HG03095 (cell line): ENCODE measurements at regions not wholly inside any gene's neighbourhood (a gene's known extent, or its start where the extent isn't known, plus 50 kb on each side); places are given as distances from the start of the nearest gene placed in this dataset.
"Not testable (repeated sequence)": the region's sequence is repeated elsewhere in the genome, so short reads cannot be mapped to it uniquely, and the experiment has no call there.

Experiments
- ATAC-seq: cut with Tn5 transposase; IDR thresholded peaks from one replicate; pipeline ENCODE4 v1.9.1; 2021; ENCODE audit warnings: moderate library complexity; ENCODE audit not compliant: unreplicated experiment

DNA sequence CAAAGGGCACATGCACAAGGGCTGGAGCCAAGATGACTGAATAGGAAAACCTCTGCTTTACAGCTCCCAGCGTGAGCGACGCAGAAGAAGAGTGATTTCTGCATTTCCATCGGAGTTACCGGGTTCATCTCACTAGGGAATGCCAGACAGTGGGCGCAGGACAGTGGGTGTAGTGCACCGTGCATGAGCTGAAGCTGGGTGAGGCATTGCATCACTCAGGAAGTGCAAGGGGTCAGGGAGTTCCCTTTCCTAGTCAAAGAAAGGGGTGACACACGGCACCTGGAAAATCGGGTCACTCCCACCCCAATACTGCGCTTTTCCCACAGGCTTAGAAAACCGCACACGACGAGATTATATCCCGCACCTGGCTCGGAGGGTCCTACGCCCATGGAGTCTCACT lies 64.5 kb upstream of the HTR1E start:
- not testable (repeated sequence) for ATAC-seq

- ATAC-seq, result no peak
Measured at GRCh38 chr6:86871681-86872080, 65.6 kb upstream of the HTR1E start.

- no peak for ATAC-seq
Measured at GRCh38 chr6:86869500-86869899, 67.8 kb upstream of the HTR1E start.

DNA sequence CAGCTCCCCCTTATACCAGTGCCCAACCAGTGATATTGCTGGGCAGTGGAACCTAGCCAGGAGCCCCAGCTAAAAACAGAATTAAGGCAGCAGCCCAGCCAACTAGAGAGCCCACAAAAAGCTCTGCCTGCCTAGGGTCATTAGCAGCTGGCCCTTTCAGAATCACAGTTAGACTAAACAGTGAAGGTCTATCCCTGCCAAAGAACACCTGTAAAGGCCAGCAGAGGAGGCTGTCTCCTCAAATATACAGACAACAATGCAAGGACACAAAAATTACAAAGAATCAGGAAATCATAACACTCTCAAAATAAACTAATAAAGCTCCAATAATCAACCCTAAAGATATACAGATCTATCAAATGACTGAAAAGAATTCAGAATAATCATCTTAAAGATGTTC lies 77.8 kb upstream of the HTR1E start:
- ATAC-seq, result no peak

DNA sequence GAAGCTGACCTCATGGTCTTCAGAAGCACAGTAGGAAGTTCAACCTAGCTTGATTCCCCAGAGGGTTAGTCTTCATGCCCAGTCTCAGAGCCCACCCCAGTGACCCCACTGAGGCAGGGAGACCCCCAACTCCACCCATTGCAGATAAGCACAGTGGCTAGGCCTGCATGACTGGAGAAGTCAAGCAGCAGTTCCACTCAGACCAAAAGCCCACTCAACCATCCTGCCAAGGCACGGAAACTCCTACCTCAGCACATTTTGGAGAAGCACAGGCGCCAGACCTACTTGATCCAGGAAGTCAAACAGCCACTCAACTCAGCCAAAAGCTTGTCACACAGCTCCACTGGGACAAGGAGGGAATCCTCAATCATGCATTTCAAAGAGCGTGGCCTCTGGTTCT lies 78.4 kb upstream of the HTR1E start:
- no peak for ATAC-seq

- ATAC-seq, result no peak
Measured at GRCh38 chr6:86857783-86858182, 79.5 kb upstream of the HTR1E start.

DNA sequence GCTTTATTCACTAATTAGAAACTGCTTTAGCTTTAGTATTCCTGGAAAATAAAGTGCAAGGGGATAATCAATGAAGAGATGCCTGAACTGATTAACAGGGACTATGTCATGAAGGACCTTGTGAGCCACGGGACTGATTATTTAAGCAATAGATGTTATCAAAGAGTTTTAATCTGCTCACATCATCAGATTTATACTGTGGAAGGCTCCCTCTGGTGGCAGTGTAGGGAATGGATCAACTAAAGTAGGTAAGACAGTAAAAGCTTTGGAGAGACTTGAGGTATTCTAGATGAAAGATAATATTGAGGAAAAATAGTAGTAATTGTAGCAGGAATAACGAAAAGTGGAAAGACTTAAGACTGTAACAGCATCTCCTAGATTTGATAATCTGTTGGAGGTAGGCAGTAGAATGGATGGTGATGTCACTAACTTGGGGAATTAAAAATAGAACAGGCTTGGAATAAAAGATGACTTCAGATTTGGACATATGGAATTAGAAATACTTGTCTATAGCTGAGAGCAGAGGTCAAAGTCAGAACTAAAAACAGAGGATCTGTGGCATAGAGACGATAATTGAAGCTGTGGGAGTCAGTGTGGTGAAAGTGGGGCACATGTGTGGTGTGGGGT lies 80.3 kb upstream of the HTR1E start:
- ATAC-seq, result no peak

GRCh38 chr6:86856379-86856778 lies 80.9 kb upstream of the HTR1E start:
- ATAC-seq, result no peak

DNA sequence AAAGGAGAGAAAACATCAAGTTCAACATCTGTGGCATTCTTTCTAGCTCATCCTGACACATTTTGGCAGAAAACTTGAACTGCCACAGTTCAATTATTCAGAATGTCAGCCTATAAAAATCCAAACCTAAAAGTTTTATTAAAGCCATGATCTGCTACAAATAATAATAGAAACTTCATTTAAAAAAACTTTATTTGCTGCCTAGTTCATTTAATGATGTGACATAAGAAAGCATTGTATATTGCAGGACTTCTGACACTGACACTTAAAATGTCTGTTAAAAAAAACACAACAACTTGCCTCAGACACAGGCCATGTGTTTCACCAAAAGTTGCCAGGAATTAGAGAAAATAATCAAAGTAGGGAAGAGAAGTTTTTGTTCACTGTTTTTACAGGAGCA lies 88.3 kb upstream of the HTR1E start:
- ATAC-seq, result no peak

GRCh38 chr6:86832686-86833085 lies 104.6 kb upstream of the HTR1E start:
- no peak for ATAC-seq

GRCh38 chr6:86825436-86825835 lies 111.9 kb upstream of the HTR1E start:
- no peak for ATAC-seq

DNA sequence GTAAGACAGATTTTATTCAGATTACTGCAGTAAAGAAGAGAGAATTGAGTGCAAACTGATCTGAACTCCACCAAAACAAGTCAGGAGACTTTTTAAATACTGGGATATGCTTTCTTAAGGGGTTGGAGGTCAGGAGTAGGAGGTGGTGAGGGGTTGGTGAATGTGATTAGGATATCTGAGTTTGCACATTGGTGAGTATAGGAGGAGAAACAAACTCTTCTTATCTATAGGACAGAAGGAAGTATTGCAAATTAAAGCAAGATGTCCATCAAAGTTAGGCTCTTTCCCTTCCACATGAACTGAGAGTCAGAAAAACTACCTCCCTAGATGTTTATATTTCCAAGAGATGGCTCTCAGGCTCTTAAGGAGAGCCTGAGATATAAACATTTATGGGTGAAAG lies 114.6 kb upstream of the HTR1E start:
- ATAC-seq, result no peak

DNA sequence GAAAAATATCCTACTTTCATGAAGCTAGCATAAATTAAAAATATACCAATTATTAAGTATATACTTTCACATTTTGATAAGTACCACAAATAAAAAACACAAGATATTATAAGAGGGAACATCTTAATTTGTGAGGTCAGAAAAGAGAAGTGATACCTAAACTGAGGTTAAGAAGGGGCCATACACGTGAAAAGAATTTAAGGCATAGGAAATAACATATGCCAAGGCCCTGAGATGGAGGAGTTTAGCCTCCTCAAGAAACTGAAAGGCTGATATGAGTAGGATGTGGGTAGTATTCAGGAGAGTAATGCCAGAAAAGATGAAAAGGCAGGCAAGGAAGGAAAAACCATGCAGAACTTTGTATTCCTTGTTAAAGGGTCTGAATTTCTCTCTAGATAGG lies 116.6 kb upstream of the HTR1E start:
- ATAC-seq, result no peak

- no peak for ATAC-seq
Measured at GRCh38 chr6:86793649-86794048, 143.7 kb upstream of the HTR1E start.

- ATAC-seq, result no peak
Measured at GRCh38 chr6:86791476-86791875, 145.9 kb upstream of the HTR1E start.

GRCh38 chr6:86789779-86790411 lies 147.4 kb upstream of the HTR1E start:
- ATAC-seq, result no peak

DNA sequence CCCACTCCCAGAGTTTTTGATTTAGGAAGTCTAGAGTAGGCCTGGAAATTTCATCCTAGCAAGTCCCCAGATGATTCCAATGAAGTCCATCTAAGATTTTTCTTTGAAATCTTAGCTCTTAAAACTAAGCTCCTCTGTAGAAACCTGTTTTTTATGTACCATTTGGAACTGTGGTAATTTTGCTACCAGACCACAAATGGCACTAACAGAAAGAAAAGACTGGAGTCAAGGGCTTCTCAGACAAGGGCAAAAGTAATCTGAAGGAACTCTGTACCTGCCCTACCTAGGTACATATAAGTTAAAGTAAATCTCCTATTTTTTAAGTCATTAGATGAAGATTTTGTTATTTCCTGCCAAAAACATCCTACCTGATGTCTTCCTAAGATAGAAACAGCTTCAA lies 155.0 kb upstream of the HTR1E start:
- ATAC-seq, result no peak

DNA sequence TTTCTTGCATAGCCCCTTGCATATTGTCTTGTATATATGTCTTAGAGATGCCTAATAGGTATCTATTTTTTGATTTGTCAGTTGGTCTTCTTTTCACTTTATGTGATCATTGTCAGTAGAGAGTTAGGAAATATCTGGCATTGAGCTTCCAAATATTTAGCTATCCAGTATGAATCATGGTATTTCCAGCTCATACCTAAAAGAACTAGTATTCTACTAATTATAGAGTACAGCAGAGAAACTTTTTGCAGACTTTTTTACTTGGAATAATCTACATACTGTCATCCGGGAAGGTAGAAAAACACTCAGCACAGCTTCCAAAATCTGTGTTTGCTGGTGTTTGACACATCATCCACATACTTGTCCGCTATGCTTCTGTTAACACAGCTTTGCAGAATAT lies 156.4 kb upstream of the HTR1E start:
- ATAC-seq, result no peak

DNA sequence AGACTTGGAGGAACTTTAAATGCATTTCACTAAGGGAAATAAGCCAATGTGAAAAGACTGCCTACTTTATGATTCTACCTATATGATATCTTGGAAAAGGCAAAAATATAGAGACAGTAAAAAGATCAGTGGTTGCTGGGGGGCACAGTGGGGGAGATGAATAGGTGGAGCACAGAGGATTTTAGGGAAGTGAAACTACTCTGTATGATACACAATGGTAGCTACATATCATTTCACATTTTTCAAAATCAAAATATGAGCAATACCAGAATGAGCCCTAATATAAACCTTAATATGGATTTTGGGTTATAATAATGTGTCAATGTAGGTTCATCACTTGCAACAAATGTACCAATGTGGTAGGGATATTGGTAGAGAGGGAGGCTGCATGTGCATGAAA lies 161.4 kb upstream of the HTR1E start:
- no peak for ATAC-seq

GRCh38 chr6:86765211-86765610 lies 172.1 kb upstream of the HTR1E start:
- ATAC-seq, result no peak

DNA sequence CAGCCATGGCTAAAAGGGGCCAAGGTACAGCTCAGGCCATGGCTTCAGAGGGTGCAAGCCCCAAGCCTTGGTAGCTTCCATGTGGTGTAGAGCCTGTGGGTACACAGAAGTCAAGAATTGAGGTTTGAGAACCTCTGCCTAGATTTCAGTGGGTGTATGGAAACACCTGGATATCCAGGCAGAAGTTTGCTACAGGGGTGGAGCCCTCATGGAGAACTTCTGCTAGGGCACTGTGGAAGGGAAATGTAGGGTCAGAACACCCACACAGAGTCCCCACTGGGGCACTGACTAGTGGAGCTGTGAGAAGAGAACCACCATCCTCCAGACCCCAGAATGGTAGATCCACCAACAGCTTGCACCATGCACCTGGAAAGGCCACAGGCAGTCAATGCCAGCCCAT lies 177.4 kb upstream of the HTR1E start:
- not testable (repeated sequence) for ATAC-seq

- no peak for ATAC-seq
Measured at GRCh38 chr6:86756640-86757229, 180.6 kb upstream of the HTR1E start.

DNA sequence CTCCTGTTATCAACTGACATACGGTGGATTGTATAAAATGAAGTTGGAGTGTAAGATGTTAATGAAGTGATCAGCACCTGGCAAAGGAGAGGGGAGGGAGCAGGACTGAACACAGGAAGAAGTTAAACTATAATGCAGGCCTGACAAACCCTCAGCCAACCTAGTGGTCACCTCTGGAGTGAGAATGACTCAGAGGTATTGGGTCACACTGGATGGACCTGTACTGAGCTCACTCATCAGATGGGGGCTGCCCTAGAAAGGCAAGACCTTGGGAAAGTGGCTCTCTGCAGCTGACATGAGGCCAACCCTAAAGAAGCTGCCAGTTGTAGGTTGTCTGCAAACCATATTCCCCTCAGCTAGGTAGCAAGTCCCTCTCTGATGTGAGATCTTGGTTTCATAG lies 193.3 kb upstream of the HTR1E start:
- ATAC-seq, result no peak
